Amniotic stem cell (primary cell): ENCODE measurements at regions not wholly inside any gene's neighbourhood (a gene's known extent, or its start where the extent isn't known, plus 50 kb on each side); places are given as distances from the start of the nearest gene placed in this dataset.

Experiments used
- DNase-seq: peaks from one replicate; lab custom pipeline; 2025; lab: John Stamatoyannopoulos, UW

DNA sequence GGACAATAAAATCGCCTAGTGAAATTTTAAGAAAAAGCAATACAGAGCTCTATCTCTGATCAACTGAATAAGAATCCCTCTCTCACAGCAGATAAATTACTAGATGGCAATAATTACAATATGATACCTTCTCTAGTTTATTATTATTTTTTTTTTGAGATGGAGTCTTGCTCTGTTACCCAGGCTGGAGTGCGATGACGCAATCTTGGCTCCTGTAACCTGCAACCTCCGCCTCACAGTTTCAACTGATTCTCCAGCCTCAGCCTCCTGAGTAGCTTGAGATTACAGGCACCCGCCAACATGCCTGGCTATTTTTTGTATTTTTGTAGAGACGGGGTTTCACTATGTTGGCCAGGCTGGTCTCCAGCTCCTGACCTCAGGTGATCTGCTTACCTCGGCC, 129.3 kb upstream of the PTCHD4 start:
- DNase-seq, result no peak

GRCh38 chr6:48236375-48236774, 125.4 kb upstream of the PTCHD4 start:
- no peak for DNase-seq

DNA sequence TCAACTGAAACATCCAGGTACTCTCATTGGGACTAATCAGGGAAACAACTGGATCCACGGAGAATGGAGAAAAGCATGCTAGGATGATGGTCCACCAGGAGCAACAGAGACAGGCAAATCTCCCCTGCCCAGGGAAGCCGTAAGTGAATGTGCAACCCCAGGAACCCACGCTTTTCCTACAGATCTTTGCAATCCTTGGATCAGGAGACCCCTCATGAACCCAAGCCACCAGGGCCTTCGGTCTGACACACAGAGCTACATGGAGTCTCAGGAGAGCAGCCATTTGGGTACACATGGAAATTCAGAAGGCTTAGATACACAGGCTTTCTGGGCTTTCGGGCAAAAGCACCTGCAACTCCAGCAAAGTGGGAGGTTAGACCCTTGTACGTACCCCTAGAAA, 122.1 kb upstream of the PTCHD4 start:
- DNase-seq, result no peak

DNA sequence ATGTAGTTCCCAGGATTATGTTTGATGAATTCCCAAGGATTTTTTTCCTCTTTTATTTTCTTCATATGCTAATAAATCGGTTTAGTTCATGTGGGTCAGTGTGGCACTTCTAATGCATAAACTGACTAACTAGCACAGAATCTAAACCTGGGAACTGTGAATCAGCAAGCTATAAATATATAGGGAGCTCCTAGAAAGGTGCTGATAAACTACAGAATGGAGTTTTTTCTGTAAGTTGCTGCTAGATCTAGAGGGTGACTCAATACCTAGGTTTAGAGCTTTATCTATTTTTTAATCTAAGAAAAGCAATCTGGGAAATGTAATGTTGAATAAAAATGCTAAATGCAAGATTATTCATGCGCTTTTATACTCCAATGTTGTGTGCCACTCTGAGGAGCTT, 118.8 kb upstream of the PTCHD4 start:
- DNase-seq, result no peak

DNA sequence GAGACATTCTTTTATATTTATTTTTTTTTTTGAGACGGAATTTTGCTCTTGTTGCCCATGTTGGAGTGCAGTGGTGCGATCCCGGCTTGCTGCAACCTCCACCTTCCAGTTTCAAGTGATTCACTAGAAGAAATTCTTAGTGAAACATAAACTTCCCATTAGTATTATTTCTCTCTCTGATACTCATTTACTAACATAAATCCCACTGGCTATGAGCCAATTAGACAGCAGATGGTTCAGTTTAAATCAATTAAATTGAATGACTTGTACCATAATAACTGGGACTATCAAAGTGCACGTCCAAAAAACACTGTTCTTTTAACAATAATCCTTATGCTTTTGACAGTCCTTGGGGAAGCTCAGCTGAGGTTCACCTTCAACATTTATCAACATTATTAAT, 111.2 kb upstream of the PTCHD4 start:
- no peak for DNase-seq

- DNase-seq, result no peak
Measured at GRCh38 chr6:48213076-48213788, 102.2 kb upstream of the PTCHD4 start.

DNA sequence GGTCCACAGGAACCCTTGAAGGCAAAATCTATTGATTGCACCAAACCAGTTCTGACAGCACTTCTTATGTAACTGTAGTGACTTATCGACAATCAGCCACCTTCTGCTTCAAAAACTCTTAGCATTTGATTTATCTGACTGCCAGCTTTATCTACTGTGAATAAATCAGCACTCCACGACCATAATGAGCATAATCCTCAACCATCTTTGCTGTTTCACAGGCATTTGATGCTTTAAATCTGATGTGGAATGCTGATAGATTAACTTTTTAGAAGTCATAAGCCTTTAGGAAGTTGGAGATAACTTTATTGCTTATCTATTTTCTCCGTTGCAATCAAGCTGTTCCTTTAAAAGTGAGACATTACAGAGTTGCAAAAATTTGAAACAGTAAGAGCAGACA, 101.5 kb upstream of the PTCHD4 start:
- no peak for DNase-seq

DNA sequence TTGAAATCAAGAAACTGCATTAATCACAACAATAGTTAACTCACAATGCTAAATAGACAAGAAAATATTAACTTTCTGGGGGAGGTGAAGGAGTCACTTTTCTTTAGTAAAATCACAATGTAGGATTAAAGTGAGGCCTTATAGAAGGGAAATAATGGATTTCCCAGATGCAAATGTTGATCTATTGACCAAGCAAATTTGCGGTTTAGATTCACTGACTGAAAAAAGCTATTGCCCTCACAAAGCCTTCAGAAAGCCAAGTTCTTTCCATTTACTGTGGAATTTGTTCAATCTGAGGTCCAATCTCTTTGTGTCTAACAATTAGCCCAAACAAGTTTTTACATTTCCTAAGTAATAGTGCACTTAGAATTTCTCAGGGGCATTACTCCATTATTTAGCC, 95.1 kb upstream of the PTCHD4 start:
- no peak for DNase-seq

GRCh38 chr6:48200869-48201390, 89.9 kb upstream of the PTCHD4 start:
- no peak for DNase-seq

DNA sequence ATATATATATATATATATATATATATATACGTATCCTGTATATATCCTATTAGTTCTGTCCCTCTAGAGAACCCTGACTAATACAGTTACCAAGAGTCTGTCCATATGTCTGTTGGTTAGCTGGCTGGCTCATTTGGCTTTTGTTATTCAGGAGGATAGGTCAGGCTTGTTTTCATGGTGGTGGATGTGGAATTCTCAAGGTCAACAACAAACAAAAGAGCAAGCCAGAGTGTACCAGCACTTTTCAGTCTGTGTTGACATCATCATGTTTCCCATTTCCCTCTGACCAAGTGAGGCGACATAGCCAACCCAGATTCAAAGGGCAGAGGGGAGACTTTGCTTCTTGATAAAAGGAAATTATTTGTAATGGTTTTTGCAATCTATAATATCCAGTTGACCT, 88.5 kb upstream of the PTCHD4 start:
- no peak for DNase-seq

GRCh38 chr6:48197941-48198340, 86.9 kb upstream of the PTCHD4 start:
- no peak for DNase-seq

DNA sequence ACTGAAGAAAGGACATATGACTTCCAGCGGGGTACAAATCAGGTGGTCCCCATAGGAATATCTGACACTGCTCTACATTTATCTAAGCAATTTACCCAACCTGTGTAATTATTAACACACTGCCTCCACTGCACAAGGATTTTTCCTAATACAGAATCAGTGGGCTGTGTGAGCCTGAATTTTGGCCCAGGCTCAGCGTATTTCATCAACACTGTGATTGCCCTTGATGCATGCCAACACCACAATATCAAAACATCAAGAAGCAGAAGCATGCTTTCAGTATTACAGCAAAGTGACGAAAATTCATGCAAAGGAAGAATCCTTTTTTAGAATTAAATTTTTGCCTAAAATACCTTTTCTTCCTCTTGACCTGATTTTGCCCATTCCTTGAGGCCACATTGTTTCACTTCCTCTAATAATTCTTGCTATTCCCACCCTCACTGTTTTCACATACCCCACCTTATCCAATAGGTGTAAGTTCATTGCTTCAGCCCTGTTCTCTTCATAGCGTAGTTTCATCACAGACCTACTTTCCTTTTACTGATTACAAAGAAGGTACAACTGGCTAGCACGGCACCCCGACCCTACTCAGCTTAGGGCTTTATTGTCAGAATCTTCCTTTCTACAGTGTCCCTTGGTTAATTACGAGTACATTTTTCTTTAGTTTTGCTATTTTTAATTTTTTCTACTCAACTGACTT, 83.7 kb upstream of the PTCHD4 start:
- no peak for DNase-seq

GRCh38 chr6:48188158-48188557, 77.2 kb upstream of the PTCHD4 start:
- no peak for DNase-seq

DNA sequence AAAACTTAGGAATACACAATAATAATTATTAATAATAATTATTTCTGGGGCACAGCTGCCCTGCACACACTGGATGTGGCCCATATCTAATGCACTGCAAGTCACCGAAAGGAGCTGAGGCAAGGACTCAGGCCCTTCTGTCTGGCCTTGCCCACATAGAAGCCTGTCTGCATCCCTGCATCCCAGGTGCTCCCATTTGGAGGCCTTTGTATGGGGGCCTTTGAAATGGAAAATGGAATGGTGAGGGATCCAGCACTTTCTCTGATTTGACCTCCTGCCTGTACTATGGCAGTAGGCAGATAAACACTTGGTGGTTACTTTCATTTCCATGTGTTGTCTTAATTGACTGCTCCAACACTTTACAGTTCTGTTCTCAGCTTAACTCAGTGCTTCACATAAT, 75.7 kb upstream of the PTCHD4 start:
- no peak for DNase-seq

DNA sequence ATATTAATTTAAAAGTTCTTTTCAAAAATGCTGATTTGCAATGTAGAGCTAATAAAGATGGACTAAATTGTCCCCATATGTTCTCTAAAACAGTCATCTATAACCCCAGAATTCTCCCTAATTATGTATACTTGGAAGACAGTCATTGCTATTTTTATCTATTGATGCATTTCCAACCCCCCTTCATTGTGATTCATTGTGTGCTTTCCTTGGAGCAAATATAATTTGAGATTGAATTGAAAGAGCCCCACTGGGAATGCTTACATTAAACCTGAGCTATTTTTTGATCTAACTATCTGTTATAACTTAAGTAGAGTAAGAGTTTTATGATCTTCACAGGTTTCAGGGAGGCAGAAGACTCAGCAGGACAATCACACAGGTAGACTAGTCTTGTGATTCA, 73.7 kb upstream of the PTCHD4 start:
- no peak for DNase-seq

DNA sequence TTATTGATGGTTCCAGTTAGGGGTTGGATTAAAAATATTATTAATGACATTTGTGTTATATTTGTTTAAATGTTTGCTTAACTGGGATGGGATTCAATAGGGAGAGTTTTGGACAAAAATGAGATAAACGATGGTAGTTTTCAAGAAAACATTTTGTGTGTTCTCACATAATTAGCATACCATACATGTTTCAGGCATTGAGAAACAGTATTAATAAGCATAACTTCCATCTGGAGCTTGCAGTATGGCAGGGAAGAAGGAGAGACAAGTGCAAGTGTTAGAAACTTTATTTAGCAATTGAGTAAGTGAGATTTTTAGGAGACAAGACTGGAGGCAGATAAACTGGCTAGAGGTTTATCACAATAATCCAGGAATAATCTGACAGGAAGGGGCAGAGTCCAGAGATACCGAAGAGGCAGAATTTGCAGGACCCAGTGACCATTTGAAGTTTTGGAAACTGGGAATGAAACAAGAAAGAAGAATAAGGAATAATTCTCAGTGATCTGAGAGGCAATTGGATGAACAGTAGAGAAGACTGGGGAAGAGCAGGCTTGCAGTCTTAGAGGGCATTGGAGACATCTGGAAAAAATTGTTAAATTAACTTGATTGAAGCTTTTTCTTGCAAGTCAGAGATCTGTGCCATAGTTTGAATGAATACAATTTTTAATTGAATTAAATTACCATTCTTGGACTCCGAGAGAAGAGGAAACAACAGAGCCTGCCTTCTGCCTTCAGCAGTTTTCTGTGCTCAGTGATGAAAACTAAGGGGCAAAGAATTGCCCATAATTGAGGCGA, 73.0 kb upstream of the PTCHD4 start:
- DNase-seq, result no peak

DNA sequence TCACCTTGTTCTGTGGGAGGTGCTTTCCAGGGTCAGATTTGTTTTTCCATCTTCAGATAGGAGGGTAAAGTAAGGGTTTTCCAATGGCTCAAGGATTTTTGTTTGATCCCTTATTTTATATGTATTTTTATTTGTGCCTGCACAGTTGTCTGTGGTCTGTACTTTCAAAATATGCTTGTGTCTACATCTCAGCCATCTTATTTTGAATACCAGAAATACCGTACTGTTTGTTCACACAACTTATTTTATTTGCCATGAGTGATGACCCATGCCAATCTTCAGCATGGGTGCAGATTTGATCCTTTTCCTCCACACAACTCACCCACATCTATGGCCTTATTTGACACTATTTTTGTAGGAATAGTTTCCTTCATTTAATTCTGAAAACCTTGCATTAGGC, 72.2 kb upstream of the PTCHD4 start:
- no peak for DNase-seq

DNA sequence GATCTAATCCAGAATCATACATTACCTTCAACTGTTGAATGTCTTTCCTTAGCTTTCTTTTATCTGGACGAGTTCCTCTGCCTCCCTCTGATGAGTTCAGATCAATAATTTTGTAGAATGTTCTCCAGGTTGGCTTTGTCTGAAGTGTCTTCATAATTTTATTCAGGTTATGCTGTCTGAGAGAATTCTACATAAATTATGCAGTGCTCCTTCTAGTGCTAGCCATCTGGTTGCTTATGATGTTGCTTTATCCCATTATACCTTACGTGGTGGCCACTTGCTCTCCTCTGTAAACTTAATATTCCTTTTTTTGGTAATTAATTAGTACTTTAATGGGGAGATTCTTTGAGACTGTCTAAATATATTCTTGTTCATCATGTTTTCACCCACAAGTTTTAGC, 67.7 kb upstream of the PTCHD4 start:
- DNase-seq, result no peak

- no peak for DNase-seq
Measured at GRCh38 chr6:48177786-48178185, 66.8 kb upstream of the PTCHD4 start.

DNA sequence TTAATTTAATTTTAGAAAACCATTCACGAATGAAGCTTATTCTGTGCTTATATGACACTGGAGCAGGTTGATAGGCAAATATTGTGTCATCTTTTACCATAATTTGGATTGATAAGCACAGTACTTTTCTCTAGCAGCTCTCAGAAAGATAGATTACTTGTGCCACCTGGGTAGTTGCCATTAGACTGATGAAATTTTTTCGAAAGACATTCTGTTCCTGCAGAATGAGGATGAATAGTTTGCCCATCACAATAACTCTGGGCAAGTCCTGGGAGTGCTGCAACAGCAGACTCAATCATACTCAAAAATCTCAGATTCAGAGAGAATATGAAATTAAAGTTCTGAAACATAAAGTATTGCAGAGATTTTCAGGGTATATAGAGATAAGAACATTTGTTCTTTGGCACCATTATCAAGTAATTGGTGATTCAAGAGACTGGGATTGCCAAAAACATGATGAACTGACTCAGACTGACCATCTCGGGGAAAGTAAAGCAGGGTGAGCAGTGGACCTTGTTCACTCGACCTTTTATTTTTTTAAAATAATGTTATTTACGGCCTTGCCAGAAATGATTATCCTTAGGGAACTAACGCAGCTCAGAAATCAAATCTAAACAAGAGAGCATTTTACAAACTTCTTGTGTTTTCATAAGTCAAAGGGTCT, 65.8 kb upstream of the PTCHD4 start:
- no peak for DNase-seq

GRCh38 chr6:48169635-48170034, 58.6 kb upstream of the PTCHD4 start:
- no peak for DNase-seq
